Adrenal gland (tissue), 5 donors: ENCODE measurements at regions not wholly inside any gene's neighbourhood (a gene's known extent, or its start where the extent isn't known, plus 50 kb on each side); places are given as distances from the start of the nearest gene placed in this dataset.

Source experiments
- POLR2A ChIP-seq, 2 donors: fragments of 450-650 bp; IDR thresholded peaks; one replicate each; pipeline ENCODE4 v1.6.1; 2017; ENCODE audit warnings: antibody characterized with exemption in 2 of 2, mild to moderate bottlenecking in 2 of 2, moderate library complexity in 1 of 2
- TF ChIP-seq, protein P1 (sequence below), 6 experiments: fragments of 450-650 bp in 4 of 6; fragments of 200-600 bp in 2 of 6; sonication (generic) in 1 of 6; IDR thresholded peaks; 1 replicate in 5 of 6; 2 replicates in 1 of 6; pipeline versions ENCODE4 v1.5.1 to v1.8.0; 2016 to 2021; ENCODE audit warnings: antibody characterized with exemption in 6 of 6, mild to moderate bottlenecking in 2 of 6, moderate library complexity in 1 of 6
- donor health status: DM: no; HTN: no; CAD: no.

DNA sequence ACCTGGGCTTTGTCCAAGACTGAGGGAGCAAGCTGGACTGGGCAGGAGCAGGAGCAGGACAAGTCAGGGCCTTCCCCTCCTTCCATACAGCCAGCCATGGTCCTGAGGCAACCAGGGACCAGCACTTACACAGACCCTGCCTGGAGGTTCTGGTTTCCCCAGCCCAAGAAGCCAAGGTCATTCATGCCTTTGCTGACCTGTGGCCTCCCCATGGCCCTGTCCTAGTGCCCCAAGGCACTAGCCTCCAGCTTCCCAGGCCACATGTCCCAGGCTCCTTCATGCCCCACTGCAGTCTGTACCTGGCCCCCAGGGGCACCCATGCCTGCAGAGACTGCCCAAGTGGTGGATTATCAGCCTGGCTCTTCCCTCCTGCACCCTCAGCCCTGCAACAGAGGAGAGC, 243.9 kb downstream of the TOMM20 start:
- TF ChIP-seq, protein P1, sequence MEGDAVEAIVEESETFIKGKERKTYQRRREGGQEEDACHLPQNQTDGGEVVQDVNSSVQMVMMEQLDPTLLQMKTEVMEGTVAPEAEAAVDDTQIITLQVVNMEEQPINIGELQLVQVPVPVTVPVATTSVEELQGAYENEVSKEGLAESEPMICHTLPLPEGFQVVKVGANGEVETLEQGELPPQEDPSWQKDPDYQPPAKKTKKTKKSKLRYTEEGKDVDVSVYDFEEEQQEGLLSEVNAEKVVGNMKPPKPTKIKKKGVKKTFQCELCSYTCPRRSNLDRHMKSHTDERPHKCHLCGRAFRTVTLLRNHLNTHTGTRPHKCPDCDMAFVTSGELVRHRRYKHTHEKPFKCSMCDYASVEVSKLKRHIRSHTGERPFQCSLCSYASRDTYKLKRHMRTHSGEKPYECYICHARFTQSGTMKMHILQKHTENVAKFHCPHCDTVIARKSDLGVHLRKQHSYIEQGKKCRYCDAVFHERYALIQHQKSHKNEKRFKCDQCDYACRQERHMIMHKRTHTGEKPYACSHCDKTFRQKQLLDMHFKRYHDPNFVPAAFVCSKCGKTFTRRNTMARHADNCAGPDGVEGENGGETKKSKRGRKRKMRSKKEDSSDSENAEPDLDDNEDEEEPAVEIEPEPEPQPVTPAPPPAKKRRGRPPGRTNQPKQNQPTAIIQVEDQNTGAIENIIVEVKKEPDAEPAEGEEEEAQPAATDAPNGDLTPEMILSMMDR (IDR thresholded peaks at IDR 0.05) = no peak
- no peak for TF ChIP-seq POLR2A (IDR thresholded peaks at IDR 0.05)
